ENCODE measurements at regions not wholly inside any gene's neighbourhood (a gene's known extent, or its start where the extent isn't known, plus 50 kb on each side); places are given as distances from the start of the nearest gene placed in this dataset.

DNA sequence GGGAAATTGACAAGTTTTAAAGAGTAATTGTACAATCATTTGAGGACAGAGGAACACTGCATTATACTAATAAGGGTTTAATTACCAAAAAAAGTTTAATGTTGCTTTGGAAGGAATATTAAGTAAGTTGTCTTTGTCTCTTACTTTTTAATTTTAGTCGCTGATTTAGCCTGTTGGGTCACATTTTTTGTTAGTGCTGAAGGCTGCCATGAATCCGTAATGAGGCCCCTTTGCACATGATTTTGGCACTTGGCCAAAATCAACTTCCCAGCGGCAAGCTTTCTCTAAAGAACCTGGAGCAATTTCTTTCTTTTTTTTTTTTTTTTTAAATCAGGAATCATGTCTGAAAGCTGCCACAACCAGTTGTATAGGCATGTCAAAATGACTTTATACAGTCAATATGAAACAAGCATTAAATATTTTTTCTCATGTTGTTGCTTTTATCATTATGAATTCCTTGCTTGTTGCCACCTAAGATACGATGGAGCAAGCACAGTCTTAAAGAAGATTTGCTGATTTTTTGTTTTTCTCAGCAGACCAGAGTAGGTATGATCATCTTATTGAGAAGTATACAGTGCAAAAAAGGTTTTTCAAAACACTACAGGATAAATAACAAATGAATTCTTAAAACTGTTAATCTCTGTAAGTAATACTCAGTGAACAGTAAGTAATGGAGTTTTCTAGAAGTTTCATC, 690.4 kb downstream of the USP25 start:
- TF ChIP-seq CTCF (IDR thresholded peaks at IDR 0.05) (no peak), POLR2AphosphoS5 (IDR thresholded peaks at IDR 0.05) (no peak), POLR2A (IDR thresholded peaks at IDR 0.05) (no peak)

Measured in suprapubic skin (tissue), 4 donors.